Suppressor macrophage treated with lipopolysaccharide for 4 hours (primary cell): ENCODE measurements at regions not wholly inside any gene's neighbourhood (a gene's known extent, or its start where the extent isn't known, plus 50 kb on each side); places are given as distances from the start of the nearest gene placed in this dataset.
"Not testable (repeated sequence)": the region's sequence is repeated elsewhere in the genome, so short reads cannot be mapped to it uniquely, and the experiment has no call there.

Experiments used
- DNase-seq: peaks from one replicate; pipeline ENCODE4 v3.0.0-alpha.2; 2020

DNA sequence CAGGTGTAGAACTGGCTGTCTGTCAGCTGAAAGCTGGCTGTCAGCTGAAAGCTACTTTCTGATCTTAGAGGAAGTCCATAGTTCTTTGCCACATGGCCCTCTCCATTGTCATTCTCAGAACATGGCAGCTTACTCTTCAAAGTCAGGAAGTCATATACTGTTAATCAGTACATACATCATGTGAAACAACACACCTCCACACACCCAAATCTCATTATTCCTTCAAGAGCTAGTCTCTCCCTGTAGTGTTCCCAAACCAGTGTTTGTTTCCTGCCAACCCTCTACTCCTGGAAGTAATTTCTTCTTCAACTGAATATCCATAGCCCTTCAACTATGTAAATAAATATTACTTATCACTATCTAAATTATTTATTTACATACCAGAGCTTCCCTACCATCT, 58.9 kb downstream of the OR5AK2 start:
- no peak for DNase-seq

DNA sequence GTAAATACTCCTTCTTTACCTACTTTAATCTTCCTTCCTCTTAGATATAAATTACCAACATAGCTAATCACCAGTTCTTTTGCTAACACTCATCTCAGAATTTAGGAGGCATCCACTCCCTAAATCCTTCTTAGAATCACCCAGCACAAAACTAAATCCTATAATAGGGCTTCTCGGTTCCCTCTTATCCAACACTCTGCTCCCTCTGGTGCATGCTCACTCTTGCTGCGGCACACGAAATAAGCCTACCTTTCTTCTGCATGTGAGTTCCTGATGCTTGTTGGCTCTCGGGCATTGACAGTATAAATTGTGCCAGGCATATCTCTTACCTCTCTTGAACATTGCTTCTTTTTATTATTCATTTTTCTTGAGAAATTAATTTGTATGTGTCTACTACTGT, 61.0 kb downstream of the OR5AK2 start:
- no peak for DNase-seq

DNA sequence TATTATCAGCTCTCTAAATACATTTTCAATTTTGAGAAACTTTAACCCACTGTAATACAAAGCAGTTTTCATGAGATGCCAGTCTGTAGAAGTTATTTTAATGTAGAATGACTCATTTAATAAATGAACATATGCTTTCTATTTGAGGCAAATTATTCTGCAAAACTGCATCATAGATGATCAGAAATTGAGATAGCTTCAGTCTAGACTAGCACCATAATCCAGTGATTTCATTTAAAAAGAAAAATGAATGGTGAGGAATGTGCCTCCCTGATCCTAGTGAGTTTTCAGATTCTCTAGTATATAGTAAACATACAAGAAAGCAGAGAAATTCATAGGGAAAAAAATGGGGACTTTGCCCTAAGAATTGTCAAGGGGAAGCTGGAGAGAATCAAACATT, 66.1 kb downstream of the OR5AK2 start:
- DNase-seq: no peak

DNA sequence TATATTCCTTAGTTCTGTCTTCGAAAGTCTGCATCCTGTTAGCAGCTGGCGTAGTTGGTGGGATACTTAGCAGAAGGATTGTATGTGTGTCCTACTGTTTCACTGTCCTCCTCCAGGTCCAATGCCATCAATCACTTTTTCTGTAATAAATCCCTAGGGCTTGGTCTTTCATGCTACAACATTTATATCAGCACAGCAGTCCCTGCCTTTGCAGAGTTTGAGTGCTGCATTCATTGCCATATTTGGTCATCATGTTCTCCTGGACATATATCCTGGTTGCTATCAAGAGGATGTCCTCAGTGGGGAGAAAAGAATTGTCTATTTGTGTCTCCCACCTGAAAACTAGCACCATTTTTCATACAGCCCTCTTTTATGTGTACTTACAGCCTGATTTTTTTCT, 67.0 kb downstream of the OR5AK2 start:
- no peak for DNase-seq

GRCh38 chr11:57056735-57057134, 68.0 kb downstream of the OR5AK2 start:
- DNase-seq: no peak

DNA sequence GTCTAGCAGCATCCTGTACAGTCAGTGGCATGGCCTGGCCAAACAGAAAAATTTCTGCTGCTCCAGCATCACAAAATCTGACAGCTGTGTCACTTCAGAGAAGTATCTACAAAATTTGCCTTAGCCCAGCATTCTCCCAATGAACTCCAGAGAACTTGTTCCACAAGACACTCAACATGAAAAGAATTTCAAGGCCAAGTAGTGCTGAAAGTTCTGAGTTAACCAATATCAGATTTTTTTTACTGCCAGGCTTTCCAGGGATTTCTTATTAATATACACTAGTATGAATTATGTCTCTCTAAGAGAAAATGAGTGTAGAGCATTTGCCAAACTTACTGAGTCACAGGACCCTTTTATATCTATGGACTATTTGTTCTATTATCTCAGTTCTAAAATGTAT, 68.8 kb downstream of the OR5AK2 start:
- DNase-seq: no peak

DNA sequence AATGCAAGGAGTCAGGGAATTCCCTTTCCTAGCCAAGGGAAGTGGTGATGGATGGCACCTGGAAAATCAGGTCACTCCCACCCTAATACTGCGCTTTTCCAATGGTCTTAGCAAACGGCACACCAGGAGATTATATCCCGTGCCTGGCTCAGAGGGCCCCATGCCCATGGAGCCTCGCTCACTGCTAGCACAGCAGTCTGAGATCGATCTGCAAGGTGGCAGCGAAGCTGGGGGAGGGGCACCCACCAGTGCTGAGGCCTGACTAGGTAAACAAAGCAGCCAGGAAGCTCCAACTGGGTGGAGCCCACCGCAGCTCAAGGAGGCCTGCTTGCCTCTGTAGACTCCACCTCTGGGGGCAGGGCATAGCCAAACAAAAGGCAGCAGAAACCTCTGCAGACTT, 74.2 kb downstream of the OR5AK2 start:
- DNase-seq: not testable (repeated sequence)

DNA sequence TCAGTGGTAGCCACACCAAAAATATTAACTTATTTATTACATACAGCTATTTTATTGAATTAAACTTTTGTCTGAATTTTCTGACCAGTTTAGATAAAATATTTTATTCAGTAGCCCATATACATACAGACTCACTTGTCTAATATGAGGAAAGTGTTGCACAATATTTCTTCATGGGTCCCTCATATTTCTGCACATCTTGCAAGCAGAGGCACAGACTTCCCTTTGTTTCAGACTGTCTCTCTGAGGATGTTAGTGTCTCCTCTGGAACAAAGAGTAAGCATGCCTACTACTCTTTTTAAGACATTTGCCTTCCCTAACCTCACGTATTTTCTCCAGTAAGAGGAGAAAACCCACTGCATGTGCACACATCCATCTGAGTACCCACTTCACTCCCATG, 81.2 kb downstream of the OR5AK2 start:
- no peak for DNase-seq

GRCh38 chr11:57071829-57072228, 83.1 kb downstream of the OR5AK2 start:
- DNase-seq: peak; percentile 45

DNA sequence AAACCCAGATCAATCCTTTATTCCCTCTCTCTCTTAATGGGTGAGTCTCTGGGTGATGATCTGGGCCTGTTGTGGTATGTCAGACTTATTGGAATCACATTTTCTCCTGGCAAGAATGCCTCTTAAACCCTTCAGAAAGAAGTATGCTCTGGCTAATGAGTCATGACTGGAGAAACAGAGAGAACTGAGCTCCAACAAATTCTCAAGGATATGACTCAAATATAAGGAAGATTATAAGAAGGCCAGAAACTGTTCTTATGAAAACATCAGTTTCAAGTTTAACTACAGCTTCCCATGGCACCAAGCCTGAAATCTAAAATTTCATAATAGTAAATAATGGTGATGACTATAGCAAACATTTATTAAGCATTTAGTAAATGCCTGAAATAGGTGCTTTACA, 83.9 kb downstream of the OR5AK2 start:
- DNase-seq: peak; percentile 38

- no peak for DNase-seq
Measured at GRCh38 chr11:57073128-57073527, 84.4 kb downstream of the OR5AK2 start.

DNA sequence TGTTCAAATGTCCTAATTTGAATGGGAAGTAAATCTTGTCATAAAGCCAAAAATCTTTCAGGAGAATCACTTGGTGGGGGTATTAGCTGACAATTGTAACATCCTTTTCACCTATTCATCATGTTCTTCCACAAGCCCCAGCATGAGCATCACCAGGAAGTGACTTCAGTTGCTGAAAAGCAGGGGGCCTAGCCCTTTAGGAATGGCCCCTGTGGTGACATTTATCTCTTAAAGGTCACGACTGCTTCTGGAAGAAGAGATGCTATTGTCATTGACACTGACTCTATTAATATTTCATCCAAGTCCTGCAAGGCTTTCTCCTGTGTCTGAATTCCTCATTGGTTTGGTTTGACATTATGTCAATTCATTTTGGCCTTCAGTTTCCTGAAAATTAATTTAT, 92.6 kb downstream of the OR5AK2 start:
- DNase-seq: no peak

DNA sequence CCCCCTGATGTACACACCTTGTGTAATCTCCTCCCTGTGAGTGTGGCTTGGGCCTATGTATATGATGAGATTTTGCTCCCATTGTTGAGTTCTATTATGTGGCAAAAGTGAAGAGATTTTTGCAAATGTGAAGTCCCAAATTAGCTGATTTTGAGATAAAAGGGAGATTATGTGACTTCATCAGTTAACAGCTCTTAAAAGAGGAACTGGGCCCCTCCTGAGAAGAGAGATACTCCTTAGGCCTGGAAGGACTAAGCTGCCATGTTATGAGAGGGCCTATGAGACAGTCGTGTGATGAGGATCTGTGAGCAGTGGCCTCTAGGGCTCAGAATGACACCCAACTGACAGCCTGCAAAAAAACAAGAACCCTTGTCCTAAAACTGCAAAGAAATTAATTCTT, 93.4 kb downstream of the OR5AK2 start:
- DNase-seq: no peak

DNA sequence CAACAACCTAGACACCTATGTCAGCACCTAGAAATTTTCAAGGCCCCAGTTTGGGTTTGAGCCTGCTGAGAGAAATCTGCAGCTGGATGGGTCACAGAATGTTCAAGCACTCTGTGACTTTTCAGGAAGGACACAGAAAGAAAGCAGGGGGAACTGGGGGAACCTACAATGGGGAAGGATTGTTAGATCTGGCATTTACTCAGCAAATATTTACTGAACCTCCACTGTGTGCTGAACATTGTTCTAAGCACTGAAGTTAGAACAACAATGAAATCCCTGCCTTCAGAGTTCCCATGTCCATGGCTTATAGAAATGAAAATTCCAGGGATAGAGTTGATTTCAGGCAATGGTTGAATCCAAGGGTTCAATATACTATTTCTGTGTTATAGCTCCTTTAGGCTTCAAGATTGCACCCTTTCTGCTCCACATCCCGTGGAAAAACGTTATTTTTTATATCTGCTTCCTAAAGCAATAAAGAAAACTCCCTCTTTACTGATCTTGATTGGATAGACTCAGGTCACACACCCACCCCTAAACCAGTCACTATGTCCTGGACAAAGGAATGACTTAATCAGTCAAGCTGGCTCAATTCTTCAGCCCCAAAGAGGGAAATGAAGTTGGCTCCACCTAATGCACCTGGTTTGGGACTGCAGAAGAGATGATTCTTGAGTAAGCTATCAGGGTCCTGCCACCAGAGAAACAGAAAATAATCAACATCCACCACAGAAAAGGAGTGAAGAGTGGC, 95.1 kb downstream of the OR5AK2 start:
- no peak for DNase-seq

DNA sequence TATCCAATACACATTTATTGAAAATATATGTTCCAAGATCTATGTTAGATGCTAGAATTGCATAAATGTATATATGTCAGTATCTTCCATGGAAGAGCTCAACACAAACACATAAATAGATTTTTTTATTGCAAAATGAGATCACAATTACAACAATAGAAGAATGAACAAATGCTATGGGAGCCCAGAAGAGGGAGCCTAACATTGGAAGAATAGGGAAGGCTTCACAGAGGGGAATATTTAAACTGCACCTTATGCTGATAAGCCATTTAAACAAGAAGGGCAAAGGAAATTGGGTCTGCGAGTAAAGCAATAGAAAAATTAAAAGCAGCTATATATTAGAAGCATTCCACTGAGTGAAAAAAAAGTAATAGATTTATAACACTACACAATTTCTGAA, 96.1 kb upstream of the LRRC55 start:
- DNase-seq: no peak

GRCh38 chr11:57087991-57088390, 93.8 kb upstream of the LRRC55 start:
- no peak for DNase-seq

DNA sequence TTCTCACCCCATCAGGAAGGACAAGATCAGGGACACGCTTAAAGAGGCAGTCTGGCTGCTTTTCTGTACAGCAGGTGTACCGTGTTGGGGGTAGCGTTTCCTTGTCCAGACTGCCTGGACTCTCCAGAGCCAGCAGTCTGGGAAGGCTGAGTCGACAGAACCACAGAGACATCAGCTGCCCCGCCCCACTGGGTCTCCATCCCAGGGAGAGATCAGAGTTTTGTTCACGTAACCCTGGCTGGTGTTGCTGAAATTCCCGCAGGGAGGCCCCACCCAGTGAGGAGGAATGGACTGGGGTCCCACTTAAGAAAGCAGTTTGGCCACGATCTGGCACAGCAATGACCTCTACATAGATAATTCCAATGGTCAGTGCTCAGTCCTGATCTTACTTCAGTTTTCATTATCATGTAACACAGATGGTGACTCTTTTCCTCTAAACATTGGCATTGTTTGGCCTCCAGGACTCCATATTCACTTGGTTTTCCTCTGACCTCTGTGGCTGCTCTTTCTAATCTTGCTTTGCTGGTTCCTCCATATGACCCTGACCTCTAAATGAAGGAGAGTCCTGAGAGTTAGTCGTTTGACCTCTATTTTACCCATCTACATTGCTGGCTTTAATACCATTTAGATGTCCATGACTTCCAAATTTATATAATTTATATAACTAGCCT, 89.6 kb upstream of the LRRC55 start:
- DNase-seq: no peak

DNA sequence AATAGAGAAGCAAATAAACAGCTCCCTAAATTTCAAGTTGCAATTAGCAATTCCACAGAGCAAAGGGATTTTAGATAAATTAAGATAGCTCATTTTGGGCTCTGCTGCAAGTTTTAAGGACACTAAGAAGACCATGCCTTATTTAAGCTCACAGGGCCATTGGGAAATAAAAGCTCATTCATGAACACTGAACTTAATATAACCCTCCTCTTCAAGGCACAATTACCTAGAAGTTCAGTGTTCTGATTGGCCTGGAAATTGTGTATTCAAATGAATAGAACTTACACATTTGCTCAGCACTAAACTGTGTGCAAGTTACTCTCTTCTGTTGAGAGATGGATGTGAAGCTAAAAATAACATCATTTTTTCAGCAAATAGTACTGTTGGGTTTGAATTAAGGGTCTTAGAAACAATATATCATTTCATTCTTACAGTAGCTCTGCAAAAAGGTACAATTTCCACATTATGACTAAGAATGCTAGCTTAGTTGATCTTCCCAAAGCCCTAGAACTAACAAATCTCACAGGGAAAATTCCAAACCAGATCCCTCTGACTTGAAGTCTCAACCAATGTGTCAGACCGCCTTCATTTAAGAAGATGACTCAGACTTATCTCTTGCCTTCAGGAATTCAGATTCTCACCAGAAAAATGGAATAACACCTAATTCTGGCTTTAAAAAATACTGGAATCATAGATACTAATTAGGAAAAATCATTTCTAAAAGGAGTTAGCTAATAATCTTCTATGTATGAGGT, 87.4 kb upstream of the LRRC55 start:
- no peak for DNase-seq

DNA sequence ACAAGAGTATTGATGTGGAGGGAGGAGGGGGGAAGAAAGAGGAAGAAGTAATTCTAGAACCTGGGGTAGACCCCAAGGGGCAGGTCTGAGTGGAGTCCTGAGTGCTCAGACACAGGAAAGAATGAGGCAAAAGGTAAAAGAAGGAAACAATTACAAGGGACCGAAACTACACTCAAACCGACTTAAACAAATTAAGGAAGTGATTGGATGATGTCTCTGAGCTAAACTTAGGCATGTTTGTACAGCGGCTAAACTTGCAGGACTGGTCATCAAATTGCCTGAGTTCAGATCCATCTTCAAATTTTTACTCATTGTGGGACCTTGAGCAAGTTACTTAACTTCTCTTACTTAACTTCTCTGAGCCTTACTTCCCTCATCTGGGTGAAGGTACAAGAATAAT, 86.3 kb upstream of the LRRC55 start:
- no peak for DNase-seq

GRCh38 chr11:57095896-57096295, 85.9 kb upstream of the LRRC55 start:
- DNase-seq: no peak

DNA sequence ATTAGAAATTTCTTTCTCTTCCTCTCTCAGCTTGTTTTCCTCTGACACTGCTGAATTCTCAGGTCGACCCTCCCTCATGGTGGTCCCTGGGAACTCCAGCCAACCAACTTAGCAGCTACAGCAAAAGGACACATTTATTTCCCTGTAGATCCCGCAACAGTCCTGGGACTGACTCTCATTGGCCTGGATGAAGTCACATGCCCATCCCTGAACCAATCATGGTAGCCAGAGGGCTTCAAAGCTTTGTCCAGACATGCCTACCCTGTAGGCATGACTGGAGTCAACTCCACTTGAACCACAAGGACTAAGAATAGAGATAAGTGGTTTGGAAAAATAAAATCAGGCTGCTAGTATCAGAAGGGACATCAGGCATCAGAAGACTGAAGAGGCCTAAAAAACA, 84.6 kb upstream of the LRRC55 start:
- no peak for DNase-seq

GRCh38 chr11:57098191-57098590, 83.6 kb upstream of the LRRC55 start:
- no peak for DNase-seq

DNA sequence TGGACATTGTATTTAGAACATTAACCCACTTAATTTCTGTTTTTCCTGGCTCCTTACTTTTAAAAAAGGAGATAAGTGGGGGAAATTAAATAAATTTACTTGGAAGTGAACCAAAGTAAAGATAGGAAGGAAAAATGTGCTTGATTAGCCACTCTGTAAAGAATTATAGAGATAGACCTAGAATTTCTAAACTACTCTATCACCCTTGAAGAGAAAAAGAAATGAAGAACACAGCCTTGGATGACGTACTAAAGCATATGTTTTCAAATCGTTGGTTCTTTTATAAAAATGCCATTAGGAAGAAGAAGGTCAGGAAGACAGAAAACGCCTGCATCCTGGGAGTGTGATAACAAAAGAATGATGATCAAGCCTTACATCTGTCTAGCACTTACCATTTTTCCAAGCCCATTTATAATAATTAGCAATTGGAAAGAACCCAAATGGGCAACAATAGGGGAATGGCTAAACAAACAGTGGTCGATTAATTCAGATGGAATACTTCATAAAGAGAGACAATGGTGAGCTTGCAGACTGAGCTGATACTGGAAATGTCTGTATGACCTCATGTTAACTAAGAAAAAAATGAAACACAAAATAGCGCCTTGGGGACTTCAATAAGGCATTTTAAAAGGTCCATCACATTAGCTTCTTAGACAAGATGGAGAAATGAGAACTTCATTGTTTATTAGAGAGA, 81.0 kb upstream of the LRRC55 start:
- DNase-seq: no peak
